Ascending aorta (tissue), 2 donors: ENCODE measurements at regions not wholly inside any gene's neighbourhood (a gene's known extent, or its start where the extent isn't known, plus 50 kb on each side); places are given as distances from the start of the nearest gene placed in this dataset.

Experiments used
- DNase-seq, 2 donors: peaks; one replicate each; pipeline ENCODE4 v3.0.0-alpha.2; 2019; ENCODE audit warnings: low spot score in 2 of 2
- H3K27ac ChIP-seq, 2 donors: fragments of 200-600 bp; sonication (generic); one replicate each; pipeline ENCODE4 v1.5.1; 2016 to 2017; ENCODE audit warnings: mild to moderate bottlenecking in 1 of 2
- H3K27me3 ChIP-seq: fragments of 200-600 bp; sonication (generic); one replicate; pipeline ENCODE4 v1.5.1; 2017
- H3K36me3 ChIP-seq, 2 donors: fragments of 200-600 bp; sonication (generic); one replicate each; pipeline ENCODE4 v1.5.1; 2016
- H3K4me1 ChIP-seq, 2 donors: fragments of 200-600 bp; sonication (generic); one replicate each; pipeline ENCODE4 v1.5.1; 2016 to 2017; ENCODE audit warnings: mild to moderate bottlenecking in 1 of 2
- H3K4me3 ChIP-seq, 2 donors: fragments of 200-600 bp; sonication (generic); one replicate each; pipeline ENCODE4 v1.5.1; 2016 to 2017; ENCODE audit warnings: mild to moderate bottlenecking in 1 of 2
- H3K9me3 ChIP-seq, 2 donors: fragments of 200-600 bp; sonication (generic); one replicate each; pipeline ENCODE4 v1.5.1; 2016
- intact Hi-C: fragments of 100-400 bp; cut with DNase I; formaldehyde crosslinking; loops from one replicate; pipeline ENCODE4 v1.15.1; 2023
- TF ChIP-seq, protein P1 (sequence below), 3 experiments: fragments of 200-600 bp in 2 of 3; fragments of 450-650 bp in 1 of 3; sonication (generic) in 2 of 3; IDR thresholded peaks; one replicate each; pipeline ENCODE4 v1.5.1; 2016 to 2019; ENCODE audit warnings: antibody characterized with exemption in 3 of 3, mild to moderate bottlenecking in 1 of 3, moderate library complexity in 1 of 3

DNA sequence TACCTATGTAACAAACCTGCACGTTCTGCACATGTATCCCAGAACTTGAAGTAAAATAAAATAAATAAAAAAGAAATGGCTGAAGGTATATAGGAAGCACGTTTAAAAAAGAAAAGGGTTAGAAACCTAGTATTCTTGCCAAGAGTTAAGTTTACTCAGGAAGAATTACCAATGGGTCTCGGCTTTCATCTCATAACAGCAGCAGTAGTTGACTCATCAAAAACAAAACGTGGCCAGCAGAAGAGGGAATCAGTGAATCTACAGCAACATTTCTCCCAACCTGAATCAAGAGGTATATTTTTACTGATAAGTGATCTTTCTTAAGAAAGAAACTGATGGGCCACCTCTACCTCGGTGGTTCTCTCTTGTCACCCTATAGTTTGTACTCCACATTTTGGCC lies 340.3 kb downstream of the BRINP2 start:
- intact Hi-C loops = no loop called here

DNA sequence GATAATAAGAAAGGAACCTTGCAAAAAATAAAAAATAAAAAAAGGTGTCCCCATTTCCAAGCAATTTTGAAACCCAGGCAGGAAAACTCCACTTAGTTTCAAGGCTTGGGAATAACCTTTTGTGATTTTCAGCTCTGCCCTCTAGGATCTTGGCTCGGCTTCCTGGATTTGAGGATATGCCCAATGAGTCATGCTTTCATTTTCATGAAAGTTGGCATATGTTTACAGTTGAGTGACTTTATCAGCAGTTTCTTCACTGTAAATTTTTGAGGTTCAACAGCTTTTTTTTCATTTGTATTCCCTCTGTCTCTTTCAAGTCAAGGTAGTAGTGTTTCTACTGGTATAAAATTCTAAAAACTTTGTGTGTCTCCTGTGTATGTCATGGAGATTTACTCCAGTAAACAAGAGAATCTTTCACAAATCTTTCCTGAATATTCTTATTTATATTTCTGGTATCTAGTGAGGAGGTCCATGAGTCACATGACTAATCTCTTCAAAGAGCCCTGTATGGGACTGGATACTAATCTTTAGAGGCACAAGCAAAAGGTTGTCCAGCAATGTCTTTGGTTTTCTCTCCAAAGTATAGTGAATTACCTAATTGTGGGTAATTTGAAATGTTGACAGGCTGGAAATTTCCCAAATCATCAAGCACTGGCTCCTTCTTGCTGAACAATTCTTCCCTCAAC lies 335.3 kb downstream of the BRINP2 start:
- intact Hi-C loops = no loop called here
- Histone ChIP-seq H3K27me3 (no peaks in the 10 kb centered on the region), H3K4me3 (no peak overlapping the region), H3K27ac (no peak overlapping the region), H3K36me3 (no peaks in the 10 kb centered on the region), H3K9me3 (no peaks in the 10 kb centered on the region), H3K4me1 (no peaks in the 10 kb centered on the region)
- no peak for DNase-seq
- TF ChIP-seq, protein P1, sequence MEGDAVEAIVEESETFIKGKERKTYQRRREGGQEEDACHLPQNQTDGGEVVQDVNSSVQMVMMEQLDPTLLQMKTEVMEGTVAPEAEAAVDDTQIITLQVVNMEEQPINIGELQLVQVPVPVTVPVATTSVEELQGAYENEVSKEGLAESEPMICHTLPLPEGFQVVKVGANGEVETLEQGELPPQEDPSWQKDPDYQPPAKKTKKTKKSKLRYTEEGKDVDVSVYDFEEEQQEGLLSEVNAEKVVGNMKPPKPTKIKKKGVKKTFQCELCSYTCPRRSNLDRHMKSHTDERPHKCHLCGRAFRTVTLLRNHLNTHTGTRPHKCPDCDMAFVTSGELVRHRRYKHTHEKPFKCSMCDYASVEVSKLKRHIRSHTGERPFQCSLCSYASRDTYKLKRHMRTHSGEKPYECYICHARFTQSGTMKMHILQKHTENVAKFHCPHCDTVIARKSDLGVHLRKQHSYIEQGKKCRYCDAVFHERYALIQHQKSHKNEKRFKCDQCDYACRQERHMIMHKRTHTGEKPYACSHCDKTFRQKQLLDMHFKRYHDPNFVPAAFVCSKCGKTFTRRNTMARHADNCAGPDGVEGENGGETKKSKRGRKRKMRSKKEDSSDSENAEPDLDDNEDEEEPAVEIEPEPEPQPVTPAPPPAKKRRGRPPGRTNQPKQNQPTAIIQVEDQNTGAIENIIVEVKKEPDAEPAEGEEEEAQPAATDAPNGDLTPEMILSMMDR (IDR thresholded peaks at IDR 0.05) = no peak

More for the DNA sequence above, 340.3 kb downstream of the BRINP2 start:
- H3K27me3 ChIP-seq = no peaks in the 10 kb centered on the region
- no peaks in the 10 kb centered on the region for H3K4me1 ChIP-seq
- H3K27ac ChIP-seq = no peak overlapping the region
- no peak overlapping the region for H3K4me3 ChIP-seq
- H3K36me3 ChIP-seq = no peaks in the 10 kb centered on the region
- no peaks in the 10 kb centered on the region for H3K9me3 ChIP-seq
- TF ChIP-seq, protein P1 (IDR thresholded peaks at IDR 0.05) = no peak
- no peak for DNase-seq

DNA sequence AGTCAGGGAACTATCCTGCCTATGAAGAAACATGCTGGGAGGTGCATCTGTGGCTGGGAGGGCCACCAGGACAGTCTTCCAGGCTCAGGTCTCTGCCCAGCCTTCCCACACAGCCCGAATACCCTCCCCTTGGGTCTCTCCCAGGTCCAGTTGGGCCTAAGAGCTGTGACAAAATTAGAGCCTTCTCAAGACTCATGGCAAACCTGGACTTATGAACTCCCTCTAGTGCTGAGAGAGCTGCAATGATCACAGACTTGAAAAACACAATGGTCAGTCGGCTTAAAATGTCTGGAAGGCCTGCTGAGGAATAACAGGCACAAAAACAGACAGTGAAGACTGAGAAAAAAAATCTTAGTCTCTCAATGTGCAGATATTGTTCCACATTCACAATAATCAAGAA lies 325.1 kb downstream of the BRINP2 start:
- H3K27me3 ChIP-seq = no peaks in the 10 kb centered on the region
- no peaks in the 10 kb centered on the region for H3K4me1 ChIP-seq
- TF ChIP-seq, protein P1 (IDR thresholded peaks at IDR 0.05) = no peak
- intact Hi-C loops = no loop called here
- H3K36me3 ChIP-seq = no peaks in the 10 kb centered on the region
- no peak overlapping the region for H3K27ac ChIP-seq
- H3K4me3 ChIP-seq = no peak overlapping the region
- no peak for DNase-seq
- peaks cover 0 to 6% of the 10 kb centered on the region in 2 donors for H3K9me3 ChIP-seq

- Histone ChIP-seq H3K27ac (no peak overlapping the region), H3K4me1 (no peaks in the 10 kb centered on the region), H3K9me3 (no peaks in the 10 kb centered on the region), H3K4me3 (no peak overlapping the region), H3K27me3 (no peaks in the 10 kb centered on the region), H3K36me3 (no peaks in the 10 kb centered on the region)
- DNase-seq = no peak
- intact Hi-C loops = no loop called here
- TF ChIP-seq, protein P1 (IDR thresholded peaks at IDR 0.05) = no peak
These were observed 320.0 kb downstream of the BRINP2 start for GRCh38 chr1:177490786-177491185.

DNA sequence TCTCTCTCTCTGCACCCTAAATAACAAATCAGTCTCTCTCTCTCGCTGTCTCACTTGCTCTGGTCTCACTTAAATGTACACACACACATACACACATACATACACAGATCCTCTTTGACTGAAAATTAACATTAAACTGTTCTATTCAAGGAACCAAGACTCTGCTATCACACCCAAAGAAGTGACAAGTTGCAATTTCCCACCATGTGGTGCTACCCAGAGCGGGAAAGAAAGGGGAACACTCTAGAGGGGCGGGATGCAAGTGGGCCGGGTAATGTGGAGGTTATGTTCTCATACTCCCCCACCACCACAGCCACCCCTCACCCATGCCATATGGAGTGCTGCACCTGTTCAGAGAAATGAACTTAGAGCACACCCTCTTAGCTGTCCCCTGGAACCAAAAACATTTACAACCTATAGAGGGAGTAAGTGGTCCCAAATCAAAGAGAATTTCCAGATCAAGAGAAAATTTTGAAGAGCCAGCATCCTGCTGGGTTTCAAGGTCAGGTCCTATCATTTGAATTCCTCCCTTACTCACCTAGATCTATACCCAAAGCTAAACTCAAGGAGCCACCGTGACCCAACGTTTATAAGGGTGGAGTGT lies 319.4 kb downstream of the BRINP2 start:
- Histone ChIP-seq H3K36me3 (no peaks in the 10 kb centered on the region), H3K4me3 (no peak overlapping the region), H3K27me3 (no peaks in the 10 kb centered on the region), H3K4me1 (no peaks in the 10 kb centered on the region), H3K9me3 (no peaks in the 10 kb centered on the region), H3K27ac (no peak overlapping the region)
- no peak for DNase-seq
- TF ChIP-seq, protein P1 (IDR thresholded peaks at IDR 0.05) = no peak
- intact Hi-C loops = no loop called here
